MM.1S (cell line): ENCODE measurements at regions not wholly inside any gene's neighbourhood (a gene's known extent, or its start where the extent isn't known, plus 50 kb on each side); places are given as distances from the start of the nearest gene placed in this dataset.

ENCODE experiments used
- EZH2 ChIP-seq: fragments of 300-600 bp; sonication (generic); optimal IDR thresholded peaks from 2 replicates; pipeline ENCODE3; 2017; ENCODE audit warnings: low read depth, mild to moderate bottlenecking, antibody characterized with exemption, low read length, mixed read lengths
- EZH2phosphoT487 ChIP-seq: fragments of 300-600 bp; sonication (generic); IDR thresholded peaks from 2 replicates; pipeline ENCODE4 v1.6.1; 2018; ENCODE audit warnings: antibody characterized with exemption, low read length
- TF ChIP-seq, protein P1 (sequence below): fragments of 300-600 bp; sonication (generic); IDR thresholded peaks from 2 replicates; pipeline ENCODE4 v1.5.1; 2016; ENCODE audit warnings: antibody characterized with exemption, low read length, mixed read lengths

DNA sequence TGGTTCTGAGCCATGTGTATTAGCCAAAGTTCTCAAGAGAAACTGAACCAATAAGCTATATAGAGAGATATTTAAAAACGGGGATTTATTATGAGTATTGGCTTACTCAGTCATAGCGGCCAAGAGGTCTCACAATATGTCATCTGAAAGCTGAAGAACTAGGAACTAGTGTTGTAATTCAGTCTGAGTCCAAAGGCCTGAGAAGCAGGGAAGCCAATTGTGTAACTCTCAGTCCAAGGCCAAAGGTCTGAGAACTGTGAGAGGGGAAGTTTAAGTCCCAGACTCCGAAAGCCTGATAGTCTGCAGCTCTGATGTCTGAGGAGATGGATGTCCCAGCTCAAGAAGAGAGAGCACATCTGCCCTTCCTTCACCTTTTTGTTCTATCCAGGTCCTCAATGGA lies 344.8 kb upstream of the USP15 start:
- TF ChIP-seq, protein P1, sequence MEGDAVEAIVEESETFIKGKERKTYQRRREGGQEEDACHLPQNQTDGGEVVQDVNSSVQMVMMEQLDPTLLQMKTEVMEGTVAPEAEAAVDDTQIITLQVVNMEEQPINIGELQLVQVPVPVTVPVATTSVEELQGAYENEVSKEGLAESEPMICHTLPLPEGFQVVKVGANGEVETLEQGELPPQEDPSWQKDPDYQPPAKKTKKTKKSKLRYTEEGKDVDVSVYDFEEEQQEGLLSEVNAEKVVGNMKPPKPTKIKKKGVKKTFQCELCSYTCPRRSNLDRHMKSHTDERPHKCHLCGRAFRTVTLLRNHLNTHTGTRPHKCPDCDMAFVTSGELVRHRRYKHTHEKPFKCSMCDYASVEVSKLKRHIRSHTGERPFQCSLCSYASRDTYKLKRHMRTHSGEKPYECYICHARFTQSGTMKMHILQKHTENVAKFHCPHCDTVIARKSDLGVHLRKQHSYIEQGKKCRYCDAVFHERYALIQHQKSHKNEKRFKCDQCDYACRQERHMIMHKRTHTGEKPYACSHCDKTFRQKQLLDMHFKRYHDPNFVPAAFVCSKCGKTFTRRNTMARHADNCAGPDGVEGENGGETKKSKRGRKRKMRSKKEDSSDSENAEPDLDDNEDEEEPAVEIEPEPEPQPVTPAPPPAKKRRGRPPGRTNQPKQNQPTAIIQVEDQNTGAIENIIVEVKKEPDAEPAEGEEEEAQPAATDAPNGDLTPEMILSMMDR: no peak
- TF ChIP-seq EZH2 (no peak), EZH2phosphoT487 (no peak)
